ENCODE measurements at regions not wholly inside any gene's neighbourhood (a gene's known extent, or its start where the extent isn't known, plus 50 kb on each side); places are given as distances from the start of the nearest gene placed in this dataset.
"Not testable (repeated sequence)": the region's sequence is repeated elsewhere in the genome, so short reads cannot be mapped to it uniquely, and the experiment has no call there.

DNA sequence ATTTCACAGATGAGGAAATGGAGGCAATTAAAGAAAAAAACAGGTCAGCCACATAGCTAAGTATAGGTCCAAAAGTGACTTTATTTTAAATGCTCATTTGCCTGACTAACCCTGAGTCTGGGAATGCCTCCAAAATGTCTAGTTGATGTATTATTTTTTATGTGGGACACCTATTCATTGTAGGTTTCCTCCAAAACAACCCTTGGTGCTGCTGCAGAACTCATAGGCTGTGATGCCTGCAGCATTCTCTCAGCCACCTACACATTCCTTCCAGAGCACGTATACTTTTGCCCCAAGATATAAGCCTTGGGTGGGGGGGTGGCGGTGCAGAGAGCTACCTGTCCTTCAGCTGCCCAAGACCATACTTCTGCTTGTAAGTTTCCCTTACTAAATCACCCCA lies 77.4 kb downstream of the MSX2 start:
- intact Hi-C loops (cut with micrococcal nuclease), result no loop called here

DNA sequence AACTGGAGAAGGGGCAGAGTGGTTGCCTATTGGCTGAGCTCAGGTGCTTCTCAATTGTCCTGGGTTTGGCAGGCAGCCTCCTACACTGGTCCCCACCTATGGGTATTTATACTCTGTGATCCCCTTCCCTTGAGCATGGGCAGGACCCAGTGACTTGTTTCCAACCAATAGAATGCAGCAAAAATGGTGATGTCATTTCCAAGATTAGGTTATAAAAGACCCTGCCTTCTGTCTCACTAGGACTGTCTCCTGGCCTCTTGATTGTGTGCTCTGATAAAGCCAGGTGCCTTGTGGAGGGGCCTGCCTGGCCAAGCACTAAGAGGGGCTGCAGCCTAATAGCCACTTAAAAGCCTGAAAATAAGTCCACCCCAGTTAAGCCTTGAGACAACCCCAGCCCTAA lies 76.1 kb downstream of the MSX2 start:
- intact Hi-C loops (cut with micrococcal nuclease), result no loop called here

DNA sequence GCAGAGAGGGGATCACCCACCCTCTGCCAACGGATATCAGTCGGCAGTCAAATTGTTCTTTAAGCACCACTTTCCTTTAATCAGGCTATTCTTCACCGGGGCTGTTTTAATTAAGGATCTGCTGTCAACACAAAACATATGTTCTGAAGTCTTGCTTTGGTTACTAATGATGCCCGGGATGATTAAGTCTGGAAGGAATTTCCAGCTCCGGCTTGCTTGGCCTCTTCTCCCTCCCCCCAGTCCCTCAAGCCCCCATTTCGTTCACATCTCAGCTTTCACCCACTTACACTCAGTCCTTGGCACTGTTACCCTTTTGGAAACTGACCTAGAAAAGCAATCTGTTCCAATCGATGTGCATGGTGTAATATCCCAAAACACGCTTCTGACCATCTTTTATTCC lies 74.7 kb downstream of the MSX2 start:
- intact Hi-C loops (cut with micrococcal nuclease), result no loop called here

DNA sequence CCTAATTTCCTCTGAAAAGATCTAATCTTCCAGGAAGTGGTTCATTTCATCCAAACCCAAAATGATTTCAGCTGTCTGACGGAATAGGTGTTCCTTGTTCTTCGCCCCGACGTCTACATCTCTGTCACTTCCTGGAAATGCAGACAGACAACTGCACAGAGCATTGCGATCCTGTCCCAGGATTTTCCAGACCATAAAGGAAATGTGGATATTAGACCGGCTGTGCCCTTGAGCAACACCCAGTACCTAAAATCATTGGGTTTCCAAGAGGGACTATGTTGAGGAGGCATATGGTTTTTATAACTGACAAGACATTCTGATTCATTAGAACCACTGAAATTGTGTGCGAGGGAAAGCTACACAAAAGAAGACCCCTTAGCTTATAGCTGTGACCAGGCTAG lies 74.2 kb downstream of the MSX2 start:
- intact Hi-C loops (cut with micrococcal nuclease), result no loop called here

DNA sequence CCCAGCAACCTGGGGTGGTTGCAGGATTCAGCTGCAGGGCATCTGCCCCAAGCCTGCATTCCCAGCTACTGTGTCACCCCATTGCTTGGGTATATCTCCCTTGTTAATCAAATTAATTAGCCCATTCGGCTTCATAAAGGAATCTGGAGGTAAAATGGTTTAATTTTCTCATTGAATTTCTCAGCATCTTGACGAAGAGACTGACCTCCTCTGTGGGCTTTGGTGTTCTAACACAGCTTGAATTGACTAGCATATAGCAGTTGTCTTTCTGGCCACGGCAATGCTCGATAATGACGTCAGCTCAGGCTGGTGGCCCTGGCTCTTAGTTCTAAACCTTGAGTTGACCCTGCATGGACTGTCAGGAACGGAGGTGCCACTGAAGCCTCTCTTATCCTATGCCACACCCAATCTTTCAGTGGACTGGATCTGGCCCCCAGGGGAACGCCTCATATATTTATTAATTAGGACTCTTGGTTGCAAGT lies 72.4 kb downstream of the MSX2 start:
- intact Hi-C loops (cut with micrococcal nuclease), result no loop called here

DNA sequence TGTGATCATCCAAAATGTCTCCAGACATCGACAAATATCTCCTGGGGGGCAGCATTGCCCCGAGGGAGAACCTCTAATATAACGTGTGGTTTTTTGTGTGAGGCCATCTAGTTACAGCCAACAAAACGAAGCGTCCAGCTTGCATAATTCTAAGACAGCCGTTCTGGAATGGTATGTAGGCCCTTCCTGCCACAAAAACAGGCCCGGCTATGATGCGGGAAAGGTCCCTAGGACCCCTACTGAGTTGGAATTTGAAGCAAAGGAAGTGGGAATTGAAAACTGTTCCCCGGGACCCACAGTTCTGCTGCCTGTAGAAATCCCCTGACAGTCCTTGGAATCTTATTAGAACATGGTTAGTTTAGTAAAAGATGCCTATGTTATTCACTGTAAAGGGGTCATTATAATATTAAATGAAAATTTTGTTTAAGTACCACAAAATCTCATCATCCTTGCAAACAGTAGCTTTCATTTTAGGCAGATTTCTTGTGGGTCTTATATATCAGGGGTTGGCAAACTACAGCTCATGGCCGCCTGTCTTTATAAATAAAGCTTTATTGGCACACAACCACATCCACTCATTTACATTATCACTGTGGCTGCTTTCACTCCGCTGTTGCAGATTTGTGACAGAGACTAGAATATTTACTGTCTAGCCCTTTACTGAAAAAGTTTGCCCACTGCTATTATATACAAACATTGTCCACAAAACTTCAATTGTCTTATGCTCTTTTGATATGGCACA lies 70.7 kb downstream of the MSX2 start:
- intact Hi-C loops (cut with micrococcal nuclease), result no loop called here

DNA sequence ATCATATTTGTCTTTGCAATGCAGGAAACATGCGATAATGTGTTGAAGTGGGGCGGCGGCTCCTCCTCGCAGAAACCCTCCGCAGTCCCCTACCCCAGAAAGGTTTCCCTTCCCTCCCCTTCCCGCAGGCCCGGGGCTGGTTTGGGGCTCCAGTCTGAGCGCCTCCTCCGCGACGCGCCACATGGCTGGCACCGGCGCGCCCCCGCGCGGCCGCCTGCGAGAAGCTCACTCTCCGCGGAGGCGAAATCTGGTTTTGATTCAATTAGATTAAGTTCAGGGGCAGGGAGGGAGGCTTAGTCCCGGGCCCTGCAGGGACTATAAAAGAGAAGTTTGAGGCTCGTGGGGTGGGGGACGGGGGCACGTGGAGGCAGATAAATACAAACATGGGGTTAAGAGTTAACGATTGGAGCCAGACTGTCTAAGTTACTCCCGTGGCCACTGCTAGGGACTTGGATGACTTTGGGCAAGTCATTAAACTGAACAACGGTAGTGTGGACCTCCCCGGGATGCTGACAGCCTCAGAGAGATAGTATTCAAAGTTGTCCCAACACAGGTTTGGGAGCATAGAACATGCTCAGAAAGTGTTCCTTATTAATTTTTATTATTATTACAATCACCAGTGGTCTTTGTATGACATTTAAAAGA lies 69.4 kb downstream of the MSX2 start:
- intact Hi-C loops (cut with micrococcal nuclease), result loop anchor here (1.0 kb wide), 1 partner anchor 467 kb away; no protein-coding TSS in a partner anchor

DNA sequence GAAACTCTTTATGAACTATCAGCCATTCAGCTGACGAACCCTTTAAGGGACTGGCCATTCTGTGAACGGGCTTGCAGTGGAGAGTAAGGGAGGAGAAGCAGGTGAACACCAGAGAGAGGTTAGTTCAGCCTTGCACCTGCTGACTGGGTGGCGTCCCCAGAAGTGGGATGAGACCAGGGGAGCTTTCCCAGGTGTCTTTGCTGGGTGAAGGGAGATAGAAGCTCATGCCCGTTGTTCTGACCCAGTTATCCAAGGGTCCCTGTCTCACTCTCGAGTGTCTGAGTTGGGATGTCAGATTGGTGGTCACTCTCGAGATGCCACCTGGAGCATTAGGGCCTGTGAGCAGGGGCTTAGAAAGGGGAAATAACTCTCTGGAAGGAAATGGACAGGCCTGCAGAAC lies 68.7 kb downstream of the MSX2 start:
- intact Hi-C loops (cut with micrococcal nuclease), result loop anchor here (1.0 kb wide), 1 partner anchor 466 kb away; no protein-coding TSS in a partner anchor

DNA sequence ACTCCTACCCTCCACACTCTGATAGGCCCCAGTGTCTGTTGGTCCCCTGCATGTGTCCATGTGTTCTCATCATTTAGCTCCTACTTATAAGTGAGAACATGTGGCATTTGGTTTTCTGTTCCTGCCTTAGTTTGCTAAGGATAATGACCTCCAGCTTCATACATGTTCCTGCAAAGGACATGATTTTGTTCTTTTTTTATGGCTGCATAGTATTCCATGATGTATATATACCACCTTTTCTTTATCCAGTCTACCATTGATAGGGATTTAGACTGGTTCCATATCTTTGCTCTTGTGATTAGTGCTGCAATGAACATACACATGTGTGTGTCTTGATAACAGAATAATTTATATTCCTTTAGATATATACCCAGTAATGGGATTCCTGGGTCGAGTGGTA lies 67.9 kb downstream of the MSX2 start:
- intact Hi-C loops (cut with micrococcal nuclease), result not testable (repeated sequence)

DNA sequence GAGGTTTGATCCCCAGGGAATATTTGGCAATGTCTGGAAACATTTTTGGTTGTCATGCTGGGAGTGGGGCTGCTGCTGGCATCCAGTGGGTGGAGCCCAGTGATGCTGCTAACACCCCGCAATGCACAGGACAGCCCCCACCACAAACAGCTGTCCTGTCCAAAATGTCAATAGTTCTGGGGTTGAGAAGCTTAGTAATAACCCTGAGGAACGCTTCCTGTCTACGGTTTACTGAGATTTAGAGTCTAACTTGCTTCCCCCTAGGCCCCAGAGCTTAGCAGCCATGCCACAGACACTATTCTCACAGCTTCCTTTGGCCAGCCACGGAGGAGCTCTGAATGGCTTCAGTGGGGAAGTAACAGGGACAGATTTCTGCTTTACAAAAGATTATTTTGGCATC lies 66.5 kb downstream of the MSX2 start:
- intact Hi-C loops (cut with micrococcal nuclease), result no loop called here

DNA sequence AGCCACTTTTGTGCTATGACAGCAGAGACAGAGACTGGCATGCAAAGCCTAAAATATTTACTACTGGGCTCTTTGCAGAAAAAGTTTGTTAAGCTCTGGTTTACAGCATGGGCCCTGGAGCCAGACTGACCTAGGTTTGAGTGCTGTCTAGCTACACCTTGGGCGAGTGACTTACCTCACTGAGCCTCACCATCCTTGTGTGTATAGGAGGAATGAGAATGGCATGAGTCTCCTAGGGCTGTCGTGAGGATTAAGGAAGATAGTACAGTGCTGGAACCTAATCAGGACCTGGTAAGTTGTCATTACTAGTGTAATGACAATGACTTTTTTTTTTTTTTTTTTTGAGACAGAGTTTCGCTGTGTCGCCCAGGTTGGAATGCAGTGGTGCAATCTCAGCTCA lies 65.2 kb downstream of the MSX2 start:
- intact Hi-C loops (cut with micrococcal nuclease), result no loop called here

DNA sequence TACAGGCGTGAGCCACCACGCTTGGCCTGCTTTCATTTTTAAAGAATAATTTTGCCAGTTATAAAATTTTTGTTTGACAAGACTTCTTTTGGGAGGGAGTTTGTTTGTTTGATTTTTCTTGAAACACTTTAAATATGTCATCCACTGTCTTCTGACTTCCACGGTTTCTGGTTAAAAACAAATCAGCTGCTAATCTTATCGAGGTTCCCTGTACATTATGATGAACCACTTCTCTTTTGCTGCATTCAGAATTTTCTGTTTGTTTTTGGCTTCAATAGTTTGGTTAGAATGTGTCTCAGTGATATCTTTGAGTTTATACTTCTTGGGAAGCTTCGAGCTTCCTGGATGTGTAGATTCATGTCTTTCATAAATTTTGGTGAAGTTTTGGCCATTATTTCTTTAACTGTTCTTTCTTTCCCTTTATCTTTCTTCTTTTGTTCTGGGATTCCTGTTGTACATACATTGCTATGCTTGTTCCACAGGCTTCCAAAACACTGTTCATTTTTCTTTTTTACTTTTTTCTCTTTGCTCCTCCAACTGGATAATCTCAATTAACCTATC lies 60.8 kb downstream of the MSX2 start:
- intact Hi-C loops (cut with micrococcal nuclease), result no loop called here
